C4-2B (cell line): ENCODE measurements at regions not wholly inside any gene's neighbourhood (a gene's known extent, or its start where the extent isn't known, plus 50 kb on each side); places are given as distances from the start of the nearest gene placed in this dataset.

Experiments
- CTCF ChIP-seq: fragments of 450-650 bp; conservative IDR thresholded peaks from 2 replicates; pipeline ENCODE4 v1.5.1; 2017; ENCODE audit warnings: mild to moderate bottlenecking
- ZFX ChIP-seq: fragments of 450-650 bp; IDR thresholded peaks from 2 replicates; pipeline ENCODE4 v1.6.1; 2017

GRCh38 chr5:29460971-29461559, 1732.4 kb upstream of the CDH6 start:
- TF ChIP-seq CTCF (no peak), ZFX (no peak)
